NT2/D1 (cell line): ENCODE measurements at regions not wholly inside any gene's neighbourhood (a gene's known extent, or its start where the extent isn't known, plus 50 kb on each side); places are given as distances from the start of the nearest gene placed in this dataset.

Experiments used
- SUZ12 ChIP-seq: IDR thresholded peaks from 2 replicates; pipeline ENCODE4 v1.6.1; 2011; ENCODE audit not compliant: insufficient read length, insufficient read depth; ENCODE audit errors: extremely low read depth
- YY1 ChIP-seq: IDR thresholded peaks from 2 replicates; pipeline ENCODE4 v1.6.1; 2011; ENCODE audit not compliant: insufficient read length, insufficient read depth
- ZNF274 ChIP-seq: IDR thresholded peaks from 2 replicates; pipeline ENCODE4 v1.6.1; 2011; ENCODE audit warnings: mild to moderate bottlenecking, low read depth, low read length

DNA sequence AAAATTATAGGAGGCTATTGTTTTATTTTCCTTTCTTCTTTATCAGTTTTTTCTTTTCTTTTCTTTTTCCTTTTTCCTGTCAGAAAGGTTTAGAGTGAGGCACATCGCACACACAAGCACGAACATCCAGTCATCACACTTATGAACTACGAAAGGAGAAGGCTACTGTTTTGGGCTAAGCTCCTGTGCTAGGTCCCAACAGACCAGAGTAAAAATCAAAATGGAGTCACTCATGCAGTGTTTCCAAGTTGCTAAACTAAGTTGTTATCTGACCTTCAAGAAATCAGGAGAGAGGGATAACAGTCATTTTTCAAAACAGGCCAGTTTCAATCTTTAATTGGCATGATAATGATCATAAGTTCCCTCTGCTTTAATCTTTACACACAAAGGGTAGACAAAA, 93.6 kb downstream of the CD24 start:
- TF ChIP-seq YY1 (no peak), SUZ12 (no peak), ZNF274 (no peak)
